ENCODE measurements at regions not wholly inside any gene's neighbourhood (a gene's known extent, or its start where the extent isn't known, plus 50 kb on each side); places are given as distances from the start of the nearest gene placed in this dataset.

DNA sequence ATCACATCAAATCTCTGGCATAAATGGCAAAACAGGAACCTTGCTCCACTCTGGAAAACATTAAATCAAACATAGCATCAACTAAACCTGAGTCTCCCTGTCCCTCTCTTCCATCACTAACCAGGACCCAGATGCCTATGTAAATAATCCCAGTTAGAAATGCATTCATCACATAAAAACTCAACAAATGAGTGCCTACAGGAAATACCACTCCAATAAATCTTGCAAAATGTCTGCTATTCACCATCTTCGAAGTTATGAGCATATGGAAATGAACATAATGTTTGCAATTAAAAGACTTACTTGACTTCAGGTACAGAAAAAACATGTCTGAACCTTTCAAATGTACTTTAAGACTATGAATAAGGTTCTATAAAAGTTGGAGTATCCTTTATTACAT, 425.0 kb downstream of the CDH11 start:
- no peak for DNase-seq
- no peak for TF ChIP-seq POLR2A (IDR thresholded peaks at IDR 0.05)
- intact Hi-C loops (cut with DNase I) = no loop called here
- Histone ChIP-seq H3K4me3 (replicated peaks in 1 of 3) (no peak overlapping the region), H3K27ac (no peak overlapping the region), H3K4me1 (no peaks in the 10 kb centered on the region), H3K27me3 (no peaks in the 10 kb centered on the region), H3K36me3 (no peaks in the 10 kb centered on the region), H3K9me3 (no peaks in the 10 kb centered on the region)
- WGBS, 2 donors = 81 to 83% methylated on average over 1 of the region's 1 CpG

DNA sequence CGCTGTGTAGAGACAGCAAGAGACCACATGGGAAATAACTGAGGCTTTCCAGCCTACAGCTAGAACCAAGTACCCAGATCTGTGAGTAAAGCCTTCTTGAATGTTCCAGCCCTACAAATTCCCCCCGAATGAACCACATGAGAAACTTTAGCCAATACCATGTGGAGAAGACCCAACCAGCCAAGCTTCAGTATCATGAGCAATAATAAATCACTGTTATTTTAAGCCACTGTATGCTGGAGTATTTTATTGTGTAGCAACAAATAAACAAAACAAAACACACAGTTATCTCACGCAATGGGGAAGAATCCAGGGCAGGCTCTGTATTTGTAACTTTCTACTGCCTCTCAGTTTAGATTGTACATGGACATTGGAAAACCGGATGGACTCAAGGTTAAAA, 426.2 kb downstream of the CDH11 start:
- no peak for DNase-seq
- 78 to 86% methylated on average over 4 of the region's 4 CpGs for WGBS, 2 donors
- H3K27ac ChIP-seq = no peak overlapping the region
- no peaks in the 10 kb centered on the region for H3K9me3 ChIP-seq
- TF ChIP-seq, protein P1, sequence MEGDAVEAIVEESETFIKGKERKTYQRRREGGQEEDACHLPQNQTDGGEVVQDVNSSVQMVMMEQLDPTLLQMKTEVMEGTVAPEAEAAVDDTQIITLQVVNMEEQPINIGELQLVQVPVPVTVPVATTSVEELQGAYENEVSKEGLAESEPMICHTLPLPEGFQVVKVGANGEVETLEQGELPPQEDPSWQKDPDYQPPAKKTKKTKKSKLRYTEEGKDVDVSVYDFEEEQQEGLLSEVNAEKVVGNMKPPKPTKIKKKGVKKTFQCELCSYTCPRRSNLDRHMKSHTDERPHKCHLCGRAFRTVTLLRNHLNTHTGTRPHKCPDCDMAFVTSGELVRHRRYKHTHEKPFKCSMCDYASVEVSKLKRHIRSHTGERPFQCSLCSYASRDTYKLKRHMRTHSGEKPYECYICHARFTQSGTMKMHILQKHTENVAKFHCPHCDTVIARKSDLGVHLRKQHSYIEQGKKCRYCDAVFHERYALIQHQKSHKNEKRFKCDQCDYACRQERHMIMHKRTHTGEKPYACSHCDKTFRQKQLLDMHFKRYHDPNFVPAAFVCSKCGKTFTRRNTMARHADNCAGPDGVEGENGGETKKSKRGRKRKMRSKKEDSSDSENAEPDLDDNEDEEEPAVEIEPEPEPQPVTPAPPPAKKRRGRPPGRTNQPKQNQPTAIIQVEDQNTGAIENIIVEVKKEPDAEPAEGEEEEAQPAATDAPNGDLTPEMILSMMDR (IDR thresholded peaks at IDR 0.05) = no peak
- TF ChIP-seq POLR2A (IDR thresholded peaks at IDR 0.05) = no peak
- H3K27me3 ChIP-seq = no peaks in the 10 kb centered on the region
- H3K4me3 ChIP-seq (replicated peaks in 1 of 3) = no peak overlapping the region
- no peaks in the 10 kb centered on the region for H3K4me1 ChIP-seq
- no peaks in the 10 kb centered on the region for H3K36me3 ChIP-seq
- intact Hi-C loops (cut with DNase I) = no loop called here

DNA sequence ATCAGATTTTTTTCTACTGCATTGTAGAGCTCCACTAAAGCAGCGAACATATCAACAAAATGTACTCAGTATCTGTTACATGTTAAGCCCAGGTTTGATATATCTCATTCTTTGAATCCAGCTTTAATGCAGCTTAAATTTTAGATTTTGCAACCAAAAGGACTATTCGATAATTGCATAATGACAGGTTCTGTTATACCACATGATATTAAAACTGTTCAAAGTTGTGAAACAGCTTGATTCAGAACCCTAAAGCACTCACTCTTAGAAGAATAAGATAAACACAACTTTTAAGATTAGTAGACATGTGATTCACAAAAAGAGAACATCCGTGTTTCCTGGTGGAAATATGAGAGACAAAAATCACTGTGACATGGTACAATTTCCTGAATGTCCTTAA, 427.9 kb downstream of the CDH11 start:
- H3K36me3 ChIP-seq = no peaks in the 10 kb centered on the region
- H3K27ac ChIP-seq = no peak overlapping the region
- H3K27me3 ChIP-seq = no peaks in the 10 kb centered on the region
- 79 to 88% methylated on average over 3 of the region's 3 CpGs for WGBS, 2 donors
- H3K4me1 ChIP-seq = no peaks in the 10 kb centered on the region
- TF ChIP-seq, protein P1 (IDR thresholded peaks at IDR 0.05) = no peak
- no peak for TF ChIP-seq POLR2A (IDR thresholded peaks at IDR 0.05)
- H3K4me3 ChIP-seq (replicated peaks in 1 of 3) = no peak overlapping the region
- DNase-seq = no peak
- no peaks in the 10 kb centered on the region for H3K9me3 ChIP-seq
- intact Hi-C loops (cut with DNase I) = no loop called here

DNA sequence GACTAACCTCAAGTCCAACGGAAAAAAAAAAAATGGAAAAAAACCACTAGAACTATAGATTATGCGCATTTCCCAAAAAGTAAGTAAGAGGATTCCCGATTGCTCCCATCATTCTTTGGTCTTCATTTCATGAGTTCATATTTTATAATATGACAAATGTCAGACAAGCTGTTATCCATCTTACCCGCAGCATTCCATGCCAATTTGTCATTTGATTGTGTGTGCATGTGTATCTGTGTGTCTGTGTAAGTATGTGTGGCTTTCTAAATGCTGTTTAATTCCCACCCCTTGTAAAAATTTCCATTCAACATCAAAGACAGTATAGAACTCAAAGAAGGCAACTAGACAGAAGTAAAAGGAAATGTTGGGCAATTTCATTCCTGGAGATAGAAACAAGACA, 434.1 kb downstream of the CDH11 start:
- H3K27me3 ChIP-seq = no peaks in the 10 kb centered on the region
- no peaks in the 10 kb centered on the region for H3K9me3 ChIP-seq
- intact Hi-C loops (cut with DNase I) = no loop called here
- 87 to 88% methylated on average over 4 of the region's 4 CpGs for WGBS, 2 donors
- no peaks in the 10 kb centered on the region for H3K36me3 ChIP-seq
- DNase-seq = no peak
- H3K27ac ChIP-seq = no peak overlapping the region
- no peak overlapping the region for H3K4me3 ChIP-seq (replicated peaks in 1 of 3)
- no peaks in the 10 kb centered on the region for H3K4me1 ChIP-seq
- TF ChIP-seq, protein P1 (IDR thresholded peaks at IDR 0.05) = no peak
- no peak for TF ChIP-seq POLR2A (IDR thresholded peaks at IDR 0.05)

DNA sequence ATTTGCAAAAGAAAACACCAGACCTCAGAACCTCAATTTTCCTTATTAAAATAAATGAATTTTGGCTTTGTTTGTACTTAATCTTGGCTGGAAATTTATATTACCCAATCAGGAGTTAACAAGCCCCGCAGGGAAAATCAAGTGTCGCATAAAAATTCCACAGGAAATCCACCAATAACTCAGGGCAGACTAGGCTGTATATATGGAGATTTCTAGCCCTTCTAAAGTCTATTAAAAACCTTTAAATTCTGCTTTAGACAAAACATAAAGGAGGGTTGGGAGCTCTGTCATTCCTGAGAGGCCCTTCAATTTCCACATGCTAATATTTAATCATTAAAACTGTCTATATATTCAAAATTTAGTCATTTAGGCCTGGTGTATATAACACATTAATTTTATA, 434.7 kb downstream of the CDH11 start:
- Histone ChIP-seq H3K36me3 (no peaks in the 10 kb centered on the region), H3K4me3 (replicated peaks in 1 of 3) (no peak overlapping the region), H3K9me3 (no peaks in the 10 kb centered on the region), H3K27ac (no peak overlapping the region), H3K4me1 (no peaks in the 10 kb centered on the region), H3K27me3 (no peaks in the 10 kb centered on the region)
- intact Hi-C loops (cut with DNase I) = no loop called here
- WGBS, 2 donors = 63 to 72% methylated on average over 2 of the region's 2 CpGs
- TF ChIP-seq, protein P1 (IDR thresholded peaks at IDR 0.05) = no peak
- no peak for TF ChIP-seq POLR2A (IDR thresholded peaks at IDR 0.05)
- no peak for DNase-seq

All from thyroid gland (tissue), 4 donors.